GM18868 (cell line): ENCODE measurements at regions not wholly inside any gene's neighbourhood (a gene's known extent, or its start where the extent isn't known, plus 50 kb on each side); places are given as distances from the start of the nearest gene placed in this dataset.
A peak's percentile ranks its signal among the peaks of the same experiment; 100 is the strongest.

Experiments
- ATAC-seq: cut with Tn5 transposase; IDR thresholded peaks from one replicate; pipeline ENCODE4 v1.9.1; 2021; ENCODE audit warnings: mild to moderate bottlenecking, moderate library complexity; ENCODE audit not compliant: unreplicated experiment

- no peak for ATAC-seq
Measured at GRCh38 chr12:66045506-66045905, 85.0 kb downstream of the LLPH start.

DNA sequence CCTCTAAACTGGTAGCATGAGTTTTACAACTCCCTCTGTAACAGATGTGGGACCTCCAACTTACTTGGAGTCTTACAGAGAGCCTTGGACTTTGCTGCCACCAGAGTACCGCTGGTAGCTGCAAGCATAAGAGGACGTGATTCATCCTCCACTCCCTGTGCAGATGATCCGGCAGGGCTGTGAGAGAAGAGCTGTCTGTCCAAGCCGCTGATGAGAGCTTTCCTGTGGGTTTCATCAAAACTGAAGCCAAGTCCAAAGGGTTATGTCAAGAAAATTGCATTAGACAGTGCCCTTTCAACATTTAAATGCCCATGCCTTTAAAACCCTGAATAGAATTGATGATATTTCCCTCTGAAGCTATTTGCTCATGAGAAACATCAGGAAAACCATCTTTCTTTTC is 85.8 kb downstream of the LLPH start:
- ATAC-seq, result no peak

GRCh38 chr12:66043035-66043434 is 87.5 kb downstream of the LLPH start:
- ATAC-seq, result no peak

DNA sequence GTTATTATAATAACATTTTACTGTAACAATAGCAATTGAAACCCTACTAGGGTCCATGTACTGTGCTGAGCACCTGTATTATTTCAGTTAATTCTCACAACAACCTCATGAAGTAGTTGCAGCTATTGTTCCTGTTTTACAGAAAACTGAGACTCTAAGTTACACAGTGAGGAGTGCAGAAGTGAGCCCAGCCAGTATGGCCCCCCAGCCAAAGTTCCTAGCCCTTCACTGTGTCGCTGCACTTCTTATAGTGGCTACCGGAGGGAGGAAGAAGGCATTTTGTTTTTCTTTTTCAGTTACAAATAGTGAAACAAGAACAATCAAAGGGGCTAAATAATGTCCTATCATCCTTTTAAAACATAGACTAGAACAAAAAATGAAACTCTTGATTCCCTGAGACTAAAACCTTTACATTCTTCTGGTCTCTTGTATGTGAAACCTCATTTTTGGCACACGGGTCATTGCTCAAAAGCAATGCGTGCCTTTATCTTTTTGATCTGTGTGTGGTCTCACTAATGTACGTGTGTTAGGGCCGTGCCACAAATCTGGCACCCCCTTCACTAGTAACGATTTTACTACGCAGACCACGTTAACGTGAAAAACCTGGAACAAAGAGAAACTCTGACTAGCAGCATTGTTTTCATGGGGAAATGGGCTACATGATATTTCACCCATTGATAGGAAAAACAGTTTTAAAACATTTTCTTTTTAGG is 88.7 kb downstream of the LLPH start:
- ATAC-seq, result peak; percentile 72

- ATAC-seq, result no peak
Measured at GRCh38 chr12:66036317-66036716, 94.2 kb downstream of the LLPH start.

DNA sequence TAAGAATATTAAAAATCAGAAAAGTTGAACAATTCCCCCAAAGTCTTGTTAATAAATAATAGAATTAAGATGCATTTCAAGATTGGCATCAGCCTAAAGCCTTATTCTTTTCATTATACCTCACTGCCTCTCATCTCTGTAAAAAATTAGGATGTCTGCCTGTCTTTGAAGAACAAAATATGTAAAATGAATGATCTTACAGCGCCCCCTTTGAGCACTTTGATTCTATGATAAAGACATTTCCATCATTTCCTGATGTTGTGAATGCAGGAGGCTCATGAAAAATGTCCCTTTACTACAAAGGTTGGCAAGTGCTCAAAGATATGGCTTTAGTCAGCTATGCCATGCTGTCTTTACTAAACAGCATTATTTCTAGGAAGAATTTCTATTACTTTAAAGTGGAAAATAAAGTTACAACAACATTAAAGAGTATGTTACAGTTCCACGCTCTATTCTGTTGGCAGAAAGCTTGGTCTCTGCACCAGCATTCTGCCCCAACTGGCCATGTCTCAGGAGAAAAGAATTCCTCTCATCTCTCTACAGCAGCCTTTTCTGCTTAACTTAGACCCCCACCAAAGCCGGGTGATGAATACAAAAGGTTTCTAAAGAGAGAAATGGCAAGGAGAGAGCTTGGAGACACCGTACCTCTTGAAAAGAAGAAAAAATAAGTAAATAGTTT is 95.1 kb downstream of the LLPH start:
- ATAC-seq, result no peak

- ATAC-seq, result no peak
Measured at GRCh38 chr12:66033151-66033550, 97.4 kb downstream of the LLPH start.

GRCh38 chr12:66032739-66033138 is 97.8 kb downstream of the LLPH start:
- peak; percentile 69 for ATAC-seq

GRCh38 chr12:66030217-66030781 is 100.3 kb downstream of the LLPH start:
- no peak for ATAC-seq

GRCh38 chr12:66028390-66028789 is 102.2 kb downstream of the LLPH start:
- no peak for ATAC-seq

GRCh38 chr12:66025477-66025876 is 105.1 kb downstream of the LLPH start:
- no peak for ATAC-seq

GRCh38 chr12:66024949-66025348 is 105.6 kb downstream of the LLPH start:
- no peak for ATAC-seq

DNA sequence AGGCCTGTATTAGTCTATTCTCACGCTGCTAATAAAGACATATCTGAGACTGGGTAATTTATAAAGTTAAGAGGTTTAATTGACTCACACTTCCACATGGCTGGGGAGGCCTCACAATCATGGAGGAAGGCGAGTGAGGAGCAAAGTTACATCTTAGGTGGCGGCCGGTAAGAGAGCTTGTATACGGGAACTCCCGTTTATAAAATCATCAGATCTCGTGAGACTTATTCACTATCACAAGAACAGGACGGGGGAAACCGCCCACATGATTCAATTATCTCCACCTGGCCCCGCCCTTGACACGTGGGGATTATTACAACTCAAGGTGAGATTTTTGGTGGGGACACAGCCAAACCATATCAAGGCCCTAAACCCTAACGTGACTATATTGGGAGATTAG is 110.1 kb downstream of the LLPH start:
- no peak for ATAC-seq

- ATAC-seq, result no peak
Measured at GRCh38 chr12:66017736-66018135, 112.8 kb downstream of the LLPH start.
